Pancreas (tissue), 10 donors: ENCODE measurements at regions not wholly inside any gene's neighbourhood (a gene's known extent, or its start where the extent isn't known, plus 50 kb on each side); places are given as distances from the start of the nearest gene placed in this dataset.

Experiments
- ATAC-seq, 4 donors: fragments of 200-7000 bp; cut with Tn5 transposase; one replicate each; pipeline versions ENCODE4 v1.8.0 to v1.9.1; 2020; ENCODE audit warnings: mild to moderate bottlenecking in 4 of 4, moderate library complexity in 4 of 4
- DNase-seq, 6 donors: peaks; one replicate each; pipeline ENCODE4 v3.0.0-alpha.2; 2020
- FAIRE-seq: peaks from 2 replicates; lab custom pipeline; 2012; peaks lifted over from hg19 to GRCh38; lab: Jason Lieb, UNC
- H3K27ac ChIP-seq, 4 donors: fragments of 200-600 bp; sonication (generic); 1 replicate in 3 of 4; 2 replicates in 1 of 4; pipeline versions ENCODE4 v1.5.0 to v1.8.0; 2020
- H3K27me3 ChIP-seq, 4 donors: fragments of 200-600 bp; one replicate each; pipeline ENCODE4 v1.8.0; 2021
- H3K36me3 ChIP-seq, 3 donors: fragments of 200-600 bp; sonication (generic) in 1 of 3; one replicate each; pipeline versions ENCODE4 v1.5.0 to v1.8.0; 2020 to 2021
- H3K4me1 ChIP-seq, 3 donors: fragments of 200-600 bp; one replicate each; pipeline ENCODE4 v1.8.0; 2021
- H3K4me3 ChIP-seq, 4 donors: fragments of 200-600 bp; sonication (generic) in 2 of 4; one replicate each; pipeline versions ENCODE4 v1.5.0 to v1.8.0; 2020 to 2021
- H3K9me3 ChIP-seq, 4 donors: fragments of 200-600 bp; one replicate each; pipeline ENCODE4 v1.8.0; 2021
- WGBS, 2 donors: extraction: QIAGEN DNeasy Blood & Tissue Kit; methylation state at CpG; one replicate each; pipeline ENCODE4 v1.1.7; 2013; 5-methylcytosine and 5-hydroxymethylcytosine counted together
- intact Hi-C, 3 donors: fragments of 100-400 bp; cut with DNase I; formaldehyde crosslinking; loops; one replicate each; pipeline versions ENCODE4 v1.11.1 to v1.14.2; 2022
- TF ChIP-seq, protein P1 (sequence below), 4 donors: fragments of 200-600 bp; sonication (generic) in 3 of 4; IDR thresholded peaks; one replicate each; pipeline versions ENCODE4 v1.5.0 to v1.8.0; 2021; ENCODE audit warnings: antibody characterized with exemption in 4 of 4
- donor health status: healthy with polysubstance abuse.
- donor health status: DM: no; HTN: no; CAD: no; lungs with moderate emphysema.
- donor health status: DM: no; HTN: no; CAD: no.
- donor health status: control.
- donor health status: control.
- donor health status: Bipolar disorder and iron deficiency.
- donor health status: DM: yes; HTN: yes; CAD: no.
- donor health status: DM: no; HTN: no; CAD: no.
- donor health status: DM: no; HTN: no; CAD: no.
- donor health status: DM: yes; HTN: yes; CAD: no.

DNA sequence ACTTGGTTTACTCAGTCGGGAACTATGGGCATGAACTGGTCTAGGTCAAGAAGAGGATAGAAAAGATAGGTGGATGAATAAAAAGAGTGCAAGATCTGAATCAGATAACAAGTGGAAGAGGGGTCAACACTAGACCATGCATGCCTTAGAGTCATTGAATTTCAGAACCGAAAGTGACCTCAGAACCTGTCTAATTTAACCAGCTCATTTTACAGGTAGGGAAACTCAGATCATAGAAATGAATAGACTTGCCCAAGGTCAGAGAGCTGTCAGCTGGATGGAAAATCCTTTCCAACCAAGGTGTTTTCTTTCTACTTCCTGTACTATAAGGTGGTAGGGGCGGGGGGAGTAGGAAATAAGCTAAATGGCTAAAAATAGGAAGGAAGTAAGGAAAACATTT is 121.4 kb upstream of the ADGRF1 start:
- intact Hi-C loops: no loop called here
- DNase-seq (no peak), ATAC-seq (no peak), FAIRE-seq (no peak)
- TF ChIP-seq, protein P1, sequence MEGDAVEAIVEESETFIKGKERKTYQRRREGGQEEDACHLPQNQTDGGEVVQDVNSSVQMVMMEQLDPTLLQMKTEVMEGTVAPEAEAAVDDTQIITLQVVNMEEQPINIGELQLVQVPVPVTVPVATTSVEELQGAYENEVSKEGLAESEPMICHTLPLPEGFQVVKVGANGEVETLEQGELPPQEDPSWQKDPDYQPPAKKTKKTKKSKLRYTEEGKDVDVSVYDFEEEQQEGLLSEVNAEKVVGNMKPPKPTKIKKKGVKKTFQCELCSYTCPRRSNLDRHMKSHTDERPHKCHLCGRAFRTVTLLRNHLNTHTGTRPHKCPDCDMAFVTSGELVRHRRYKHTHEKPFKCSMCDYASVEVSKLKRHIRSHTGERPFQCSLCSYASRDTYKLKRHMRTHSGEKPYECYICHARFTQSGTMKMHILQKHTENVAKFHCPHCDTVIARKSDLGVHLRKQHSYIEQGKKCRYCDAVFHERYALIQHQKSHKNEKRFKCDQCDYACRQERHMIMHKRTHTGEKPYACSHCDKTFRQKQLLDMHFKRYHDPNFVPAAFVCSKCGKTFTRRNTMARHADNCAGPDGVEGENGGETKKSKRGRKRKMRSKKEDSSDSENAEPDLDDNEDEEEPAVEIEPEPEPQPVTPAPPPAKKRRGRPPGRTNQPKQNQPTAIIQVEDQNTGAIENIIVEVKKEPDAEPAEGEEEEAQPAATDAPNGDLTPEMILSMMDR (IDR thresholded peaks at IDR 0.05): no peak
- Histone ChIP-seq H3K4me1 (peaks cover 0 to 3% (median 0%) of the 10 kb centered on the region in 3 donors), H3K36me3 (no peaks in the 10 kb centered on the region), H3K27ac (no peak overlapping the region), H3K4me3 (no peak overlapping the region), H3K27me3 (no peaks in the 10 kb centered on the region), H3K9me3 (no peaks in the 10 kb centered on the region)
- 64 to 69% methylated on average over 3 of the region's 3 CpGs for WGBS, 2 donors

DNA sequence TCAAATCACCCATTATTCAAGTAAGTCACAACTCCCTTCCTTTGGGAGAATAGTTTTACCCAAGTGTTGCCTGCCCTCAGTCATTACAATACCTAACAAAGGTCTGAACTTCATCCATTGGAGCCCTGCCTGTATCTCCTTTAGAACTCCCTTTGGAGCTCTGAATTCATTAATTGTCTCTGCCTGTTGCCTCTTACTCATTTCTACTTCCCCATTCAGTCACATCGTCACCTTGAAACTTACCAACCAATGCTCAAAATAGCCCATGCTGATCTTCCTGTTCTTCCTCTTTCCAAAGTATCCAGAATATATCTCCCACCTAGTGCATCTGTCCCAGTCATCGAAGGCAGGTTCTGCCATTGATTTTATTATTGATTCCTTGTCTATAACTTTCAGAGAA is 120.7 kb upstream of the ADGRF1 start:
- peaks cover 0 to 3% (median 0%) of the 10 kb centered on the region in 3 donors for H3K4me1 ChIP-seq
- DNase-seq: no peak
- no peak overlapping the region for H3K4me3 ChIP-seq
- H3K9me3 ChIP-seq: no peaks in the 10 kb centered on the region
- TF ChIP-seq, protein P1 (IDR thresholded peaks at IDR 0.05): no peak
- H3K27me3 ChIP-seq: no peaks in the 10 kb centered on the region
- WGBS, 2 donors: 63 to 67% methylated on average over 2 of the region's 2 CpGs
- no peak overlapping the region for H3K27ac ChIP-seq
- FAIRE-seq: no peak
- ATAC-seq: no peak
- H3K36me3 ChIP-seq: no peaks in the 10 kb centered on the region
- intact Hi-C loops: no loop called here

DNA sequence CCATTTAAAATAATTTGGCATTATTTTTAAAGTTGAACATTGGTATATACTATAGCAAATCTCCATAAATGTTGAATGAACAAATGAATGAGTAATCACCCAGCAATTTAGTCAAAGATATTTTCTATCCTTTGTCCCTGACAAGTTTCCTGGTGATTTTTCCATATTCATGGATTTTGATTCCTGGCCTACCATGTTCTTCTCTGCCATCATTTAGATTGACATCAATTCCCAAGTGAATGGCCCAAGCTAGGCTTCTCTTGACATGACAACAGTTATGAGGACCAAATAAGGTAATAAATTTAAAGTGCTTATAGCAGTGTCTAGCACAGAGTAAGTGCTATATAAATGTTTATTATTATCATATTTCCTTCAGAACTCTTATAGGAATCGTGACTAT is 120.1 kb upstream of the ADGRF1 start:
- no peaks in the 10 kb centered on the region for H3K36me3 ChIP-seq
- FAIRE-seq (no peak), ATAC-seq (no peak), DNase-seq (no peak)
- TF ChIP-seq, protein P1 (IDR thresholded peaks at IDR 0.05): no peak
- no peaks in the 10 kb centered on the region for H3K9me3 ChIP-seq
- WGBS, 2 donors: 92 to 93% methylated on average over 1 of the region's 1 CpG
- no peak overlapping the region for H3K27ac ChIP-seq
- intact Hi-C loops: no loop called here
- no peak overlapping the region for H3K4me3 ChIP-seq
- H3K27me3 ChIP-seq: no peaks in the 10 kb centered on the region
- H3K4me1 ChIP-seq: peaks cover 0 to 3% (median 0%) of the 10 kb centered on the region in 3 donors

DNA sequence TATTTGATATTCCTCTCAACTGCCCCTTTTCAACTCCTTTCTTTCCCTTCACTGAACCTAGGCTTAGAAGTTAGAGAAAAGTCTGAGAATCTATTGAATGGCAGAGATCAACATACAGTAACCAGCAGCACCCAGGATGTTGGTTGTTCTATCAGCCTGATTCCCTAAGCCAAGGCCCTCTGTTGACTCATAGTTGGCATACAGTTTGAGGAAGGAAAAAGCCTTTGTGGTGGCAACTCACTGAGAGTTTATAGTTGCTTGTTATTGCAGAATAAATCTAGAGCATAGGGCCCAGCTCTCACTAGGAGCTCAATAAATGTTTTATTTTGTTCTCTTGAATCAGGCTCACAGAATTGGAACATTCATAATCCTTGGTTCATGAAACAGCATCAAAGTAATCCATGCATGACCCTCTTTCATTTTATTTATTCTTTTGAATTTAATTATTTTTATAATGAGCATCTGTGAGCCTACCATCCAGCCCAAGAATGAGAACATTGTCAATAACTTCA is 119.1 kb upstream of the ADGRF1 start:
- Histone ChIP-seq H3K27me3 (no peaks in the 10 kb centered on the region), H3K4me3 (no peak overlapping the region), H3K36me3 (no peaks in the 10 kb centered on the region), H3K9me3 (no peaks in the 10 kb centered on the region), H3K4me1 (peaks cover 0 to 3% (median 0%) of the 10 kb centered on the region in 3 donors), H3K27ac (peak overlapping the region in 2 of 4 donors; percentile 47 to 57)
- TF ChIP-seq, protein P1 (IDR thresholded peaks at IDR 0.05): no peak
- DNase-seq: peak in 3 of 6 donors; percentile 11 to 47 (median 30)
- FAIRE-seq: peak; percentile 63
- peak; percentile 86 to 96 (median 92) for ATAC-seq
- intact Hi-C loops: no loop called here

DNA sequence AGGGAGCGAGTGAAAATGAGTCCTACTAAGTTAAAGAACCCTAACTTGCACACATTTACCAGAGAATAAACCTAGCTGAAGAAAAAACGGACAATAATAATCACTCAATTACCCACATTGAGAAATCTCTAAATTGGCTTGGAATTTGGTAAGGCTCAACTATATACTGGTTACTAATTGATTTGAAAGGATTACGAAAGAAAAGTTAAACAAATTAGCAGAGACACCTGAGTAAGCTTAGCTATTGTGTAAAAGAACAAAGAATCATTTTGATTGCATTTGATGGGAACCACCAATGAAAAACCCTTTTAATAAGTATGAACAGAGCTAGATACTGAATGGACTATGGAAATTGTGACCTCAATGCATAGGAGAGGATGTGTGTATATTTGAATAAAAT is 118.6 kb upstream of the ADGRF1 start:
- Histone ChIP-seq H3K36me3 (no peaks in the 10 kb centered on the region), H3K27ac (peak overlapping the region in 2 of 4 donors; percentile 47 to 57), H3K4me3 (no peak overlapping the region), H3K27me3 (no peaks in the 10 kb centered on the region), H3K4me1 (peaks cover 0 to 3% (median 0%) of the 10 kb centered on the region in 3 donors), H3K9me3 (no peaks in the 10 kb centered on the region)
- intact Hi-C loops: no loop called here
- TF ChIP-seq, protein P1 (IDR thresholded peaks at IDR 0.05): no peak
- FAIRE-seq: no peak
- ATAC-seq: peak in 2 of 4 donors; percentile 19 to 51
- no peak for DNase-seq
- 68 to 71% methylated on average over 3 of the region's 3 CpGs for WGBS, 2 donors
